ENCODE measurements at regions not wholly inside any gene's neighbourhood (a gene's known extent, or its start where the extent isn't known, plus 50 kb on each side); places are given as distances from the start of the nearest gene placed in this dataset.
"Not testable (repeated sequence)": the region's sequence is repeated elsewhere in the genome, so short reads cannot be mapped to it uniquely, and the experiment has no call there.

- H3K4me1 ChIP-seq (ENCODE audit: control insufficient read depth, insufficient read depth, low read length); H3K9me3 ChIP-seq (ENCODE audit: control insufficient read depth, insufficient read depth, low read depth, low read length); CTCF ChIA-PET; POLR2A ChIA-PET; H3K36me3 ChIP-seq (ENCODE audit: control insufficient read depth in 2 of 2, insufficient read depth in 1 of 2, low read length in 2 of 2); H3K4me3 ChIP-seq (ENCODE audit: low read depth, low read length); H3K27ac ChIP-seq (ENCODE audit: extremely low read depth, low read depth, low read length): not testable (repeated sequence)
- 0 out of 2 replicates have a peak, but pooled peaks have one; percentile 79 for TF ChIP-seq ZNF280D (tag by site-specific recombination; IDR thresholded peaks at IDR 0.05)
- TF ChIP-seq ZNF146 (tag by site-specific recombination; IDR thresholded peaks at IDR 0.05): peak; percentile 61
Observed at GRCh38 chrX:85663970-85664369, 284.5 kb upstream of the POF1B start.

- no peaks in the 10 kb centered on the region for H3K4me1 ChIP-seq (ENCODE audit: control insufficient read depth, insufficient read depth, low read length)
- no peaks in the 10 kb centered on the region for H3K36me3 ChIP-seq (ENCODE audit: control insufficient read depth in 2 of 2, insufficient read depth in 1 of 2, low read length in 2 of 2)
- H3K27ac ChIP-seq (ENCODE audit: extremely low read depth, low read depth, low read length): no peak overlapping the region
- TF ChIP-seq ZIC2 (tag by site-specific recombination; IDR thresholded peaks at IDR 0.05) (no peak), ZNF600 (tag by site-specific recombination; IDR thresholded peaks at IDR 0.05) (no peak), KLF10 (tag by site-specific recombination; IDR thresholded peaks at IDR 0.05) (no peak), ZNF510 (tag by site-specific recombination; IDR thresholded peaks at IDR 0.05; ENCODE audit: insufficient replicate concordance) (no peak), KLF16 (tag by site-specific recombination; IDR thresholded peaks at IDR 0.05) (no peak), ZNF354C (tag by site-specific recombination; IDR thresholded peaks at IDR 0.05; ENCODE audit: borderline replicate concordance, low read depth) (no peak), MZF1 (tag by site-specific recombination; IDR thresholded peaks at IDR 0.05; ENCODE audit: borderline replicate concordance) (no peak)
- no peaks in the 10 kb centered on the region for H3K9me3 ChIP-seq (ENCODE audit: control insufficient read depth, insufficient read depth, low read depth, low read length)
- ChIA-PET POLR2A (no interaction called here), CTCF (interaction anchor here (0.7 kb wide), 1 partner anchor 1334 kb away, joined by 4 read pairs; no protein-coding TSS in a partner anchor)
- H3K4me3 ChIP-seq (ENCODE audit: low read depth, low read length): no peak overlapping the region
Observed at GRCh38 chrX:85630901-85631300, 251.4 kb upstream of the POF1B start.

- ChIA-PET POLR2A (no interaction called here), CTCF (interaction anchor here (0.5 to 1.8 kb wide), 15 partner anchors 8 to 1655 kb away, joined by 3 to 11 read pairs (median 3); no protein-coding TSS in a partner anchor)
- Histone ChIP-seq H3K9me3 (ENCODE audit: control insufficient read depth, insufficient read depth, low read depth, low read length) (no peaks in the 10 kb centered on the region), H3K4me1 (ENCODE audit: control insufficient read depth, insufficient read depth, low read length) (no peaks in the 10 kb centered on the region), H3K4me3 (ENCODE audit: low read depth, low read length) (no peak overlapping the region), H3K36me3 (ENCODE audit: control insufficient read depth in 2 of 2, insufficient read depth in 1 of 2, low read length in 2 of 2) (no peaks in the 10 kb centered on the region), H3K27ac (ENCODE audit: extremely low read depth, low read depth, low read length) (no peak overlapping the region)
- TF ChIP-seq CTCF (tag by site-specific recombination; IDR thresholded peaks at IDR 0.05) (peak; percentile 27; the same call in 1 of the 2 replicates), ZNF654 (tag by site-specific recombination; IDR thresholded peaks at IDR 0.05; ENCODE audit: low read depth) (peak; percentile 46), SP2 (tag by site-specific recombination; IDR thresholded peaks at IDR 0.05) (no peak), ZNF548 (tag by site-specific recombination; IDR thresholded peaks at IDR 0.05) (no peak), ZNF792 (tag by site-specific recombination; IDR thresholded peaks at IDR 0.05) (no peak), ZFP69B (tag by site-specific recombination; IDR thresholded peaks at IDR 0.05) (no peak), FEZF1 (tag by site-specific recombination; IDR thresholded peaks at IDR 0.05) (no peak), KLF1 (tag by site-specific recombination; IDR thresholded peaks at IDR 0.05) (no peak)
Observed at GRCh38 chrX:85627363-85627762, 247.9 kb upstream of the POF1B start.
